HepG2 (cell line): ENCODE measurements at regions not wholly inside any gene's neighbourhood (a gene's known extent, or its start where the extent isn't known, plus 50 kb on each side); places are given as distances from the start of the nearest gene placed in this dataset.

Source experiments
- ATAC-seq: fragments of 200-7000 bp; cut with Tn5 transposase; 3 replicates; pipeline ENCODE4 v1.9.1; 2020; ENCODE audit warnings: mild to moderate bottlenecking, moderate library complexity
- BruUV-seq: library from RNA; stranded (reverse); fragments of 400-500 nt; replicated peaks from 2 replicates; lab custom pipeline; 2021; lab: Mats Ljungman, UMichigan
- CTCF ChIA-PET: fragments of 300-600 bp; formaldehyde crosslinking; extraction: SDS; loops from one replicate; lab custom pipeline; 2021; ENCODE audit warnings: low total read pairs, inconsistent platforms, low intra/inter-chr PET ratio; lab: Yijun Ruan, JAX
- POLR2A ChIA-PET: fragments of 350-600 bp; sonication (Branson Sonifier 250); formaldehyde crosslinking; loops from one replicate; lab custom pipeline; 2020; ENCODE audit warnings: antibody characterized with exemption, inconsistent platforms; lab: Yijun Ruan, JAX
- DNase-seq: peaks from one replicate; pipeline ENCODE4 v3.0.0-alpha.2; 2015; ENCODE audit warnings: low spot score
- FAIRE-seq: peaks from 3 replicates; lab custom pipeline; 2011; peaks lifted over from hg19 to GRCh38; lab: Jason Lieb, UNC
- H2AFZ ChIP-seq: one replicate; pipeline ENCODE4 v1.6.1; 2011; ENCODE audit warnings: low read length, inconsistent platforms
- H3K27ac ChIP-seq: fragments of 300-600 bp; 3 replicates; pipeline ENCODE4 v1.8.0; 2011; ENCODE audit warnings: mixed run types, mild to moderate bottlenecking, mixed read lengths, low read length, inconsistent platforms; ENCODE audit not compliant: insufficient read depth; ENCODE audit errors: extremely low read length
- H3K27me3 ChIP-seq, 2 experiments: fragments of 200-600 bp in 1 of 2; 2 replicates in 1 of 2; 3 replicates in 1 of 2; pipeline versions ENCODE4 v1.6.0 to v1.8.0; 2011; ENCODE audit warnings: low read length in 2 of 2, mild to moderate bottlenecking in 2 of 2, moderate library complexity in 2 of 2, inconsistent platforms in 1 of 2; ENCODE audit not compliant: insufficient read depth in 2 of 2, control insufficient read depth in 1 of 2
- H3K36me3 ChIP-seq, 2 experiments: fragments of 200-600 bp in 1 of 2; replicated peaks in 1 of 2; 2 replicates in 1 of 2; 3 replicates in 1 of 2; pipeline versions ENCODE4 v1.5.1 to v1.8.0; 2011; ENCODE audit warnings: low read length in 2 of 2, inconsistent platforms in 1 of 2; ENCODE audit not compliant: insufficient read depth in 2 of 2, control insufficient read depth in 1 of 2
- H3K4me1 ChIP-seq: 2 replicates; pipeline ENCODE4 v1.5.1; 2012; ENCODE audit warnings: low read length, inconsistent platforms; ENCODE audit not compliant: insufficient read depth
- H3K4me2 ChIP-seq: 2 replicates; pipeline ENCODE4 v1.6.0; 2011; ENCODE audit warnings: low read depth, low read length, inconsistent platforms
- H3K4me3 ChIP-seq, 3 experiments: fragments of 200-600 bp in 1 of 3; sonication (generic), shearing (Covaris generic) in 1 of 3; replicated peaks in 1 of 3; 2 replicates each; pipeline ENCODE4 v1.5.1; 2011 to 2016; ENCODE audit warnings: low read length in 3 of 3, inconsistent platforms in 2 of 3, low read depth in 2 of 3, mild to moderate bottlenecking in 2 of 3, control low read depth in 1 of 3, mixed read lengths in 1 of 3; ENCODE audit not compliant: insufficient read depth in 1 of 3
- H3K79me2 ChIP-seq: one replicate; pipeline ENCODE4 v1.6.1; 2011; ENCODE audit warnings: low read length, inconsistent platforms; ENCODE audit not compliant: insufficient read depth
- H3K9ac ChIP-seq: 2 replicates; pipeline ENCODE4 v1.6.0; 2011; ENCODE audit warnings: mild to moderate bottlenecking, low read depth, low read length, inconsistent platforms; ENCODE audit not compliant: insufficient read depth
- H3K9me3 ChIP-seq: 2 replicates; pipeline ENCODE4 v1.5.1; 2012; ENCODE audit warnings: mild to moderate bottlenecking, low read length
- H4K20me1 ChIP-seq: 2 replicates; pipeline ENCODE4 v1.6.0; 2011; ENCODE audit warnings: inconsistent platforms, mild to moderate bottlenecking, low read length, moderate library complexity; ENCODE audit not compliant: insufficient read depth
- E2F1 ChIP-seq: sonication (generic); formaldehyde crosslinking; IDR thresholded peaks from 2 replicates; pipeline ENCODE4 v1.5.0; 2020; ENCODE audit warnings: missing genetic modification reagents
- FOXA1 ChIP-seq, 2 experiments: fragments of 450-650 bp in 1 of 2; sonication (generic) in 1 of 2; formaldehyde crosslinking in 1 of 2; IDR thresholded peaks; 2 replicates each; pipeline versions ENCODE4 v1.4.0 to v1.6.1; 2016 to 2020; ENCODE audit warnings: missing genetic modification reagents in 1 of 2
- GPBP1L1 ChIP-seq: sonication (generic); formaldehyde crosslinking; IDR thresholded peaks from 2 replicates; pipeline ENCODE4 v1.5.0; 2020; ENCODE audit warnings: mild to moderate bottlenecking, missing genetic modification reagents
- HINFP ChIP-seq: sonication (generic); formaldehyde crosslinking; IDR thresholded peaks from 2 replicates; pipeline ENCODE4 v1.4.0; 2020; ENCODE audit warnings: low read depth, mild to moderate bottlenecking, missing genetic modification reagents
- MED13 ChIP-seq: sonication (generic); formaldehyde crosslinking; IDR thresholded peaks from 2 replicates; pipeline ENCODE4 v1.5.0; 2020; ENCODE audit warnings: missing genetic modification reagents
- SALL1 ChIP-seq: sonication (generic); formaldehyde crosslinking; IDR thresholded peaks from 2 replicates; pipeline ENCODE4 v1.8.0; 2022; ENCODE audit warnings: mild to moderate bottlenecking, missing genetic modification reagents
- TMF1 ChIP-seq: sonication (generic); formaldehyde crosslinking; IDR thresholded peaks from 2 replicates; pipeline ENCODE4 v1.8.1; 2022; ENCODE audit warnings: low read depth, missing genetic modification reagents
- ZBTB43 ChIP-seq: sonication (generic); formaldehyde crosslinking; conservative IDR thresholded peaks from 2 replicates; pipeline ENCODE4 v1.4.0; 2020; ENCODE audit warnings: missing genetic modification reagents
- ZNF326 ChIP-seq: sonication (generic); formaldehyde crosslinking; IDR thresholded peaks from 2 replicates; pipeline ENCODE4 v1.4.0; 2020; ENCODE audit warnings: missing genetic modification reagents, borderline replicate concordance
- ZNF354B ChIP-seq: sonication (generic); formaldehyde crosslinking; IDR thresholded peaks from 2 replicates; pipeline ENCODE4 v1.8.0; 2022; ENCODE audit warnings: mild to moderate bottlenecking, missing genetic modification reagents
- ZNF772 ChIP-seq: sonication (generic); formaldehyde crosslinking; IDR thresholded peaks from 2 replicates; pipeline ENCODE4 v1.5.0; 2020; ENCODE audit warnings: mild to moderate bottlenecking, missing genetic modification reagents
- ZXDC ChIP-seq: sonication (generic); formaldehyde crosslinking; IDR thresholded peaks from 2 replicates; pipeline ENCODE4 v1.5.0; 2020; ENCODE audit warnings: mild to moderate bottlenecking, missing genetic modification reagents
- WGBS: methylation state at CpG from one replicate; pipeline ENCODE4 v1.1.6; 2017; ENCODE audit warnings: low lambda C conversion rate; 5-methylcytosine and 5-hydroxymethylcytosine counted together
- in situ Hi-C: cut with HindIII; loops from 2 replicates; pipeline ENCODE4 v1.10.0; 2017; ENCODE audit warnings: low pct_unique_long_range_greater_than_20kb; ENCODE audit not compliant: extremely low pct_ligation_motif_present
- intact Hi-C: fragments of 100-400 bp; cut with micrococcal nuclease; formaldehyde crosslinking; loops from one replicate; pipeline ENCODE4 v1.10.0; 2022; ENCODE audit not compliant: unreplicated experiment

GRCh38 chr1:193581341-193581740 lies 394.9 kb upstream of the B3GALT2 start:
- Histone ChIP-seq H4K20me1 (no peaks in the 10 kb centered on the region), H3K36me3 (no peaks in the 10 kb centered on the region), H3K4me2 (no peak overlapping the region), H3K27me3 (no peaks in the 10 kb centered on the region), H3K4me3 (no peak overlapping the region), H3K9ac (no peak overlapping the region), H3K79me2 (no peaks in the 10 kb centered on the region), H2AFZ (no peak overlapping the region), H3K9me3 (no peaks in the 10 kb centered on the region), H3K27ac (no peak overlapping the region)
- DNase-seq, result no peak
- ChIA-PET CTCF (no interaction called here), POLR2A (no interaction called here)
- in situ Hi-C loops, result no loop called here
- FAIRE-seq, result no peak
- BruUV-seq, result no TSS peak
- no peak for ATAC-seq
- no peak for TF ChIP-seq ZXDC (CRISPR knock-in tag)
- no peak for TF ChIP-seq SALL1 (CRISPR knock-in tag)
- no peak for TF ChIP-seq ZNF326 (CRISPR knock-in tag)
- TF ChIP-seq FOXA1 (IDR thresholded peaks at IDR 0.05), result no peak
- TF ChIP-seq FOXA1 (CRISPR knock-in tag; IDR thresholded peaks at IDR 0.05), result no peak
- TF ChIP-seq TMF1, result no peak
- no peak for TF ChIP-seq E2F1 (CRISPR knock-in tag)
- TF ChIP-seq ZNF772 (CRISPR knock-in tag), result no peak
- TF ChIP-seq MED13, result no peak
- no peak for TF ChIP-seq ZBTB43
- no peak for TF ChIP-seq HINFP (CRISPR knock-in tag)
- TF ChIP-seq ZNF354B (CRISPR knock-in tag), result no peak
- no peak for TF ChIP-seq GPBP1L1 (CRISPR knock-in tag)
- TF ChIP-seq, all 625 proteins: peak for 0
- intact Hi-C loops, result no loop called here
- H3K4me1 ChIP-seq, result no peaks in the 10 kb centered on the region
- 0% methylated on average over 3 of the region's 3 CpGs for WGBS
